ENCODE measurements at regions not wholly inside any gene's neighbourhood (a gene's known extent, or its start where the extent isn't known, plus 50 kb on each side); places are given as distances from the start of the nearest gene placed in this dataset.
A peak's percentile ranks its signal among the peaks of the same experiment; 100 is the strongest.
"Not testable (repeated sequence)": the region's sequence is repeated elsewhere in the genome, so short reads cannot be mapped to it uniquely, and the experiment has no call there.

DNA sequence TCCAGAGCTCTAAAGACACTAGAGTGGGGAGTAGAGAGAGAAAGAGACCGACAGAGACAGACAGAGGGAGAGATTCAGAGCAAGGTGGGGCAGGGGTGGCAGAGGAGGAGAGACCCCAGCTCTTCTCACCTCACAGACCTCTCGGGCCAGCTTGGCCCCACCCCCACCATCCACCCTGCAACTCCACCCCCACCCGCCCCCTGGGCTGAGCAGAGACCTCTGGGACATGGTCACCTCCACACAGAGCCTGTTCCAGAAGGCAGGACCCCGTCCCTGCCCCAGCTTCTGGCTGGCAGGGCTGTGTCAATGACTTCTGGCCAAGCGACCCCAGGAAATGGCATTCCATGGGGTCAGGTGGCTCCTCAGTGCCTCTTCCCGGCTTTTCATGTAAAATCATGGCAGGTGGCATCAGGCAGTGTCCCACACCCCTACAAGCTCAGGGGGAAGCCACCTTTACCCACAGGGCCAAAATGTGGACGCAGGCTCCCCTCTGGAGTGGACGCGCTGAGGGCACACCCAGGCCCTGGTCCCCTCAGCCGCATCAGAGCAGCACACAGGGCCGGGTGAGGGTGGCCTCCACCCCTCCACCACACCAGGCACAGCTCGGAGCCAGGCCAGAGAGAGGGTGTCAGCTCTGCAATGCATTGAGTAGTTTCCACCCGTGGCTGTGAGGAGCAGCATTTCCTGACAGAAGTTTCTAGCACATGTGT, 131.2 kb upstream of the LPCAT1 start:
- no peak overlapping the region for H3K27ac ChIP-seq (ENCODE audit: insufficient read depth, low read length)
- TF ChIP-seq CTCF (conservative IDR thresholded peaks at IDR 0.05 in 1 of 2, IDR thresholded peaks at IDR 0.05 in 1 of 2; ENCODE audit: low read depth in 1 of 2, low read length in 2 of 2) (no peak), EZH2 (IDR thresholded peaks at IDR 0.05; ENCODE audit: low read length, missing control alignments) (no peak)
- H4K20me1 ChIP-seq (ENCODE audit: control insufficient read depth, extremely low read depth, insufficient read depth, low read length) = no peaks in the 10 kb centered on the region
- no peak for DNase-seq (ENCODE audit: low read depth in 2 of 2)
- H3K27me3 ChIP-seq (ENCODE audit: control insufficient read depth, insufficient read depth, low read length) = peaks cover 15% of the 10 kb centered on the region
- no peak overlapping the region for H3K4me3 ChIP-seq (replicated peaks in 1 of 4; ENCODE audit: control extremely low read depth in 1 of 4, insufficient read depth in 1 of 4, low read depth in 3 of 4, low read length in 4 of 4)
- no peak overlapping the region for H2AFZ ChIP-seq (ENCODE audit: low read length)
- no peak overlapping the region for H3K9ac ChIP-seq (ENCODE audit: insufficient read depth, low read length)
- no peaks in the 10 kb centered on the region for H3K36me3 ChIP-seq (ENCODE audit: control insufficient read depth, insufficient read depth, low read length)
- H3K79me2 ChIP-seq (ENCODE audit: control insufficient read depth, insufficient read depth, low read length) = no peaks in the 10 kb centered on the region
- H3K4me1 ChIP-seq (ENCODE audit: control insufficient read depth, extremely low read depth, insufficient read depth, low read length) = no peaks in the 10 kb centered on the region
- H3K9me3 ChIP-seq (ENCODE audit: control insufficient read depth, insufficient read depth, low read depth, low read length) = no peaks in the 10 kb centered on the region
- H3K4me2 ChIP-seq (ENCODE audit: extremely low read depth, insufficient read depth, low read length) = no peak overlapping the region

DNA sequence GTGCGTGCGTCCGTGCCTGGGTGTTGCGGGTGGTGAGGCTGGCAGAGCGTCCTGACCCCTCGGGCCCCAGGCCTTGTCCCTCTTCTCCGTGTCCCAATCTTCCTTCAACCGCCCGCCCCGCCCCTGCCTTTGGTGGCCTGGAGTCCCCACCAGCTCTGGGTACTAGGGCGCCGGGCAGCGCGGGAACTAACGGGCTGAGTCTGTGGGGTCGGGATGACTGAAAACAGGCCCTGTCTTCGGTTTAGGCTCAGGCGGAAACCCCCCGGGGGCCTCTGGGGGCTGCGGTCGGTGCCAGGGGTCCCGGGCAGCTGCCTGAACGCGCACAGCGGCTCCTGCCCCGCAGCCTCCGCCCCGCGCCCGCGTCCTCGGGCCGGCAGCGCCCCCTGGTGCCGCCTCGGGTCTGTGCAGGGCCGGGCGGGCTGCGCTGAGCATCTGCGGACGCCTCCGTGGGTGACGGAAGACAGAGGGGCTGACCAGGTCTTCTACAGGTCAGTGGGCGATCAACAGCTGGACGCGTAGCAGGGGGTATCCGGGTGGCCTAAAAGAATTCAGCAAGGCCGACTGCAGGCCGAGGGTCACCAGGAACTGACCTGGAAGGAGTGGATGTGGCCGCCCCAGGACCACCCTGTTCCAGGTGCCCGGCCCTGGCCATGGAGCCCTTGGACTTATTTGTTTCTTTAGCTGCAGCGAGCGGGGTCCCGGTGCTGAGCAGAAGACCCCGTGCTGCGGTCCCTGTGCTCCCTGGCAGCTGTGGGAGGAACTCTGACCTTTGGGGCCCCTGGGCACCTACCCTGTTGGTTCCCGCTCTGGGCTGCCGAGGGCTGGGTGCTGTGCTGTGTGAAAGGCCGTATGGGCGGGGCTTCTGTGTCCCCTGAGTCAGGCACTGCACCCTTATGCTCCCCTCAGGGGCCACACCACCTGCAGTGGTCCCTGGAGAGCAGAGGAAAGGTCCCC, 130.2 kb upstream of the LPCAT1 start:
- not testable (repeated sequence) for H3K36me3 ChIP-seq (ENCODE audit: control insufficient read depth, insufficient read depth, low read length); H2AFZ ChIP-seq (ENCODE audit: low read length); H4K20me1 ChIP-seq (ENCODE audit: control insufficient read depth, extremely low read depth, insufficient read depth, low read length); H3K27ac ChIP-seq (ENCODE audit: insufficient read depth, low read length); H3K9me3 ChIP-seq (ENCODE audit: control insufficient read depth, insufficient read depth, low read depth, low read length); H3K9ac ChIP-seq (ENCODE audit: insufficient read depth, low read length); H3K4me2 ChIP-seq (ENCODE audit: extremely low read depth, insufficient read depth, low read length); DNase-seq (ENCODE audit: low read depth in 2 of 2); H3K4me1 ChIP-seq (ENCODE audit: control insufficient read depth, extremely low read depth, insufficient read depth, low read length); H3K79me2 ChIP-seq (ENCODE audit: control insufficient read depth, insufficient read depth, low read length); H3K4me3 ChIP-seq (replicated peaks in 1 of 4; ENCODE audit: control extremely low read depth in 1 of 4, insufficient read depth in 1 of 4, low read depth in 3 of 4, low read length in 4 of 4)
- H3K27me3 ChIP-seq (ENCODE audit: control insufficient read depth, insufficient read depth, low read length) = peaks cover 18% of the 10 kb centered on the region

DNA sequence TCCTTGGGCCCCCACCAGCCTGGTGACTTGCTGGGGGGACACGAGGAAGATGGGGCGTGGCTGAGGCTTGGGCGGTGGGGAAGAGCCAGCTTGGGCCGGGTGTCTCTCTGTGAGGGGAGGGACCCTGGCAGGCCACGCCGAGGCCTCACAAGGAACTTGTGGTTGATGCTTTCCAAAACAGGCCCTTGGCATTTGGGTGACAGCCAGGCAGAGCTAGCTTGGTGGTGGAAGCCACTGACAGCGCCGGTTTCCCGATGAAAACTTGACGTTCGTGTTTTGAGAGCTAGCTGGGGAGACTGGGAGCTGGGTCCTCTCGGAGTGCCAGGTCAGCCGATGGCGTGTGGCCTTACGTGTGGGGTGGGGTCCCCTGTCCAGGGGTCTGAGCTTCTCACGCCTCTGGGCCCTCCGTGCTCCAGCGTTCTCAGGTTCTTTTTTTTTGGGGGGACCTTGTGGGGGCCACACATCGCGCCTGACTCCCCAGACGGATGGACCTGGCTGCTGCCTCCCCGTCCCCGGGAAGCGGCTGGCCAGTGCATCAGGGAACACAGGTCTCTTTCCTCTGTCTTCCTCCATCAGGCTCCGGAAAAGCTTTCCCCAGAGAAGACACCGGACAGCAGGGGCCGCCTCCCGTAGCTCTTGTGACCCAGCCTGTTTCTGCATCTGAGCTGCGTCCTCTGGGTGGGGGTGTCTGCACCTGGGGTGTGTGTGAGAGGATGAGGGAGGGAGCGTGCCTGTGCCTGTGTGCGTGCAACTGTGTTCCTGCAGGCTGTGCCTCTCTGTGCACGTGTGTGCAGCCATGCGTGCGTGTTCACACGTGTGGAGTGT, 129.3 kb upstream of the LPCAT1 start:
- peaks cover 18% of the 10 kb centered on the region for H3K27me3 ChIP-seq (ENCODE audit: control insufficient read depth, insufficient read depth, low read length)
- no peak for DNase-seq (ENCODE audit: low read depth in 2 of 2)
- H3K27ac ChIP-seq (ENCODE audit: insufficient read depth, low read length) = no peak overlapping the region
- H4K20me1 ChIP-seq (ENCODE audit: control insufficient read depth, extremely low read depth, insufficient read depth, low read length) = no peaks in the 10 kb centered on the region
- no peak overlapping the region for H3K4me3 ChIP-seq (replicated peaks in 1 of 4; ENCODE audit: control extremely low read depth in 1 of 4, insufficient read depth in 1 of 4, low read depth in 3 of 4, low read length in 4 of 4)
- H3K4me2 ChIP-seq (ENCODE audit: extremely low read depth, insufficient read depth, low read length) = peak overlapping the region; percentile 44
- H3K36me3 ChIP-seq (ENCODE audit: control insufficient read depth, insufficient read depth, low read length) = no peaks in the 10 kb centered on the region
- H3K9me3 ChIP-seq (ENCODE audit: control insufficient read depth, insufficient read depth, low read depth, low read length) = no peaks in the 10 kb centered on the region
- no peaks in the 10 kb centered on the region for H3K79me2 ChIP-seq (ENCODE audit: control insufficient read depth, insufficient read depth, low read length)
- no peak overlapping the region for H2AFZ ChIP-seq (ENCODE audit: low read length)
- no peaks in the 10 kb centered on the region for H3K4me1 ChIP-seq (ENCODE audit: control insufficient read depth, extremely low read depth, insufficient read depth, low read length)
- no peak for TF ChIP-seq CTCF (conservative IDR thresholded peaks at IDR 0.05 in 1 of 2, IDR thresholded peaks at IDR 0.05 in 1 of 2; ENCODE audit: low read depth in 1 of 2, low read length in 2 of 2)
- peak; percentile 12 for TF ChIP-seq EZH2 (IDR thresholded peaks at IDR 0.05; ENCODE audit: low read length, missing control alignments)
- H3K9ac ChIP-seq (ENCODE audit: insufficient read depth, low read length) = no peak overlapping the region

Data from fibroblast of lung (primary cell).